Lower leg skin (tissue), 4 donors: ENCODE measurements at regions not wholly inside any gene's neighbourhood (a gene's known extent, or its start where the extent isn't known, plus 50 kb on each side); places are given as distances from the start of the nearest gene placed in this dataset.
"Not testable (repeated sequence)": the region's sequence is repeated elsewhere in the genome, so short reads cannot be mapped to it uniquely, and the experiment has no call there.

Experiments
- DNase-seq, 2 donors: peaks; one replicate each; pipeline ENCODE4 v3.0.0-alpha.2; 2019; ENCODE audit warnings: low spot score in 2 of 2
- H3K4me3 ChIP-seq: fragments of 200-600 bp; sonication (generic); 2 replicates; pipeline ENCODE4 v1.5.1; 2017; ENCODE audit warnings: mild to moderate bottlenecking, low read depth; ENCODE audit not compliant: poor library complexity, severe bottlenecking
- POLR2A ChIP-seq, 2 donors: fragments of 450-650 bp; IDR thresholded peaks; one replicate each; pipeline ENCODE4 v1.6.1; 2016 to 2017; ENCODE audit warnings: antibody characterized with exemption in 2 of 2, mild to moderate bottlenecking in 1 of 2, moderate library complexity in 1 of 2
- WGBS, 2 donors: methylation state at CpG; one replicate each; pipeline ENCODE4 v1.1.5; 2018; 5-methylcytosine and 5-hydroxymethylcytosine counted together
- intact Hi-C: fragments of 100-400 bp; cut with DNase I; formaldehyde crosslinking; loops from one replicate; pipeline ENCODE4 v1.15.0; 2023; ENCODE audit warnings: low total_unique reads
- TF ChIP-seq, protein P1 (sequence below), 3 donors: fragments of 450-650 bp; IDR thresholded peaks; one replicate each; pipeline ENCODE4 v1.5.1; 2016; ENCODE audit warnings: antibody characterized with exemption in 3 of 3, mild to moderate bottlenecking in 3 of 3, moderate library complexity in 2 of 3

DNA sequence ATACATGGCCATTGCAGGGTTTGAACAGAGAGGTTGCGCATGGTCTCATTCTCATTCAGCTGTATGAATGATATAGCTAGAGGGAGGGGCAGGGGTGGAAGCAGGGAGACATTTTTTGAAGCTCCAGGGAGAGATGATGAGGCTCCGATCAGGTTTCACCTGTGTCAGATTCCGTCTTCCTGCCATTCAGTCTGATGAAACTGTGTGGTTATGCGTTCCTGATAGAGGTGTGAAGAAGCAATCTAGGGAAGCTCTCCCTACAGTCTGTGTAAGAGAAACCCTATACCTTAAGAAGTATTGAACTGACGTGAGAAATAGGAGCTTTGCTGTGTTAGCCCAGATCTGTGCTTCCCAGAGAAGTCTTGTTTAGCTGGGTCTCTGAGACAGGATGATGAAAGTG lies 171.9 kb upstream of the NDN start:
- WGBS, 2 donors: 77 to 80% methylated on average over 5 of the region's 5 CpGs

DNA sequence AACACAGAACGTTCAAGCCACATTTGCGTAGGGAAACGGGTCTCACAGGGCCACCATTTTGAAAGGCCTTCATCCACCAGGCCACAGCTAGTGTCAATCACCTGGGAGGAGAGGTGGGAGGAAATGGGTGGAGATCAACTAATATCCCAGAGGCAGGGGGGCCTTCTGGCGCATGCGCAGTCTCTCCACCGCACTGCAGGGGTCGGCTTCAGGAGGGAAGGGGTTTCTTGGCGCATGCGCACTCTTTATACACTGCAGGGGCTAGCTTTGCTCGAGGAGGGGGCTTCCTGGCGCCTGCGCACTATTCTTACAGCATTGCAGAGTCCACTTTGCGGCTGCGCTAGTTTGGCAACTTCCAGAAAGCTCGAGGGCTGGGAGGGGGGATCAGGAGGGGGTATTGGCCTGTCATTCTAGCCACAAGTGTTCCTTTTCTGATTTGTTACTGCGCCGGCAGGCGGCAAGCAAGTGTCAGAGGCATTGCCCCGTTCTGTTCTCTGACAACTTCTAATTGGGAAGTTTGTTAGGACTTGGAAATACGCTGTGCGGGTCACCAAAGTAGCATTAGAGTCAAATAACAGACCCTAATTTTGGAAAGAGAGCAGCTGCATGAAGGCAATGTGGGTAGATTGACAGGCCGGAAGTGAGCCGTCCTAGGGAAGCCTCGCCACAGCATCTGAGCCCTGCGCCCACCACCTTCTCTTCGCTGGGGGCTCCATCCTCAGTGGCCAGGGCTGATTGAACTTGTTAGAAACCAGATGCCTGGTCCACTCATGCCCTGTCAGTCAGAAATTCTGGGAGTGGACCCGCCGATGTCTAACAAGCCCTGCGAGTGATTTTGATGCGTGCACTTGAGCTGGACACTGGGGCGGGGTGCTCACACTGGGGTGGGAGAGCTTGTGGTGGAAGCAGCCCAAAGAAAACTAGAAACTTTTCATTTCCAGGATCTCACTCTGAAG lies 173.5 kb upstream of the NDN start:
- no peak for DNase-seq
- WGBS, 2 donors: 51 to 65% methylated on average over 29 to 31 of the region's 31 CpGs
- no peak overlapping the region for H3K4me3 ChIP-seq
- intact Hi-C loops: loop anchor here (2.0 kb wide), 1 partner anchor 46 kb away; no protein-coding TSS in a partner anchor
- TF ChIP-seq, protein P1, sequence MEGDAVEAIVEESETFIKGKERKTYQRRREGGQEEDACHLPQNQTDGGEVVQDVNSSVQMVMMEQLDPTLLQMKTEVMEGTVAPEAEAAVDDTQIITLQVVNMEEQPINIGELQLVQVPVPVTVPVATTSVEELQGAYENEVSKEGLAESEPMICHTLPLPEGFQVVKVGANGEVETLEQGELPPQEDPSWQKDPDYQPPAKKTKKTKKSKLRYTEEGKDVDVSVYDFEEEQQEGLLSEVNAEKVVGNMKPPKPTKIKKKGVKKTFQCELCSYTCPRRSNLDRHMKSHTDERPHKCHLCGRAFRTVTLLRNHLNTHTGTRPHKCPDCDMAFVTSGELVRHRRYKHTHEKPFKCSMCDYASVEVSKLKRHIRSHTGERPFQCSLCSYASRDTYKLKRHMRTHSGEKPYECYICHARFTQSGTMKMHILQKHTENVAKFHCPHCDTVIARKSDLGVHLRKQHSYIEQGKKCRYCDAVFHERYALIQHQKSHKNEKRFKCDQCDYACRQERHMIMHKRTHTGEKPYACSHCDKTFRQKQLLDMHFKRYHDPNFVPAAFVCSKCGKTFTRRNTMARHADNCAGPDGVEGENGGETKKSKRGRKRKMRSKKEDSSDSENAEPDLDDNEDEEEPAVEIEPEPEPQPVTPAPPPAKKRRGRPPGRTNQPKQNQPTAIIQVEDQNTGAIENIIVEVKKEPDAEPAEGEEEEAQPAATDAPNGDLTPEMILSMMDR (IDR thresholded peaks at IDR 0.05): no peak
- TF ChIP-seq POLR2A (IDR thresholded peaks at IDR 0.05): no peak

More for the DNA sequence above, 171.9 kb upstream of the NDN start:
- intact Hi-C loops: no loop called here
- TF ChIP-seq POLR2A (IDR thresholded peaks at IDR 0.05): no peak
- TF ChIP-seq, protein P1 (IDR thresholded peaks at IDR 0.05): no peak
- no peak for DNase-seq
- no peak overlapping the region for H3K4me3 ChIP-seq

DNA sequence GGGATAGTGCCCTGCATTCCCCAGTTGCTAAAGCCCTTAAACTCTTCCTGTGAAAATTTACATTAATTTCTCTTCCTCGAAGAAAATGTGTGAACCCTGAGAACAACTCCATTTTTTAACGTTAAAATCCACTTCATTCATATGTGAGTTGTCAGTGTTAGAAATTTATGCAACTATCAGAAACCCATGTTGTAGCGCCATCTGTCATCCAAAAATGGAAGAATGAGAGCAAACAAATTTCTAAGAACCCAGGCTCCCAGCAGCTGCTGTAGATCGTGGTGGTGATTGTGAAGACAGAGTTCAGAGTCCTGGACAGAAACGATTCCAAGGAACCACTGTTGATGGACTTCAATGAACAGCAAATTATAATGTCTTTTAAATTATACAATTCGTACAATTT lies 179.7 kb upstream of the NDN start:
- H3K4me3 ChIP-seq: no peak overlapping the region
- DNase-seq: no peak
- intact Hi-C loops: no loop called here
- TF ChIP-seq POLR2A (IDR thresholded peaks at IDR 0.05): no peak
- TF ChIP-seq, protein P1 (IDR thresholded peaks at IDR 0.05): no peak
- 37 to 41% methylated on average over 6 of the region's 6 CpGs for WGBS, 2 donors

DNA sequence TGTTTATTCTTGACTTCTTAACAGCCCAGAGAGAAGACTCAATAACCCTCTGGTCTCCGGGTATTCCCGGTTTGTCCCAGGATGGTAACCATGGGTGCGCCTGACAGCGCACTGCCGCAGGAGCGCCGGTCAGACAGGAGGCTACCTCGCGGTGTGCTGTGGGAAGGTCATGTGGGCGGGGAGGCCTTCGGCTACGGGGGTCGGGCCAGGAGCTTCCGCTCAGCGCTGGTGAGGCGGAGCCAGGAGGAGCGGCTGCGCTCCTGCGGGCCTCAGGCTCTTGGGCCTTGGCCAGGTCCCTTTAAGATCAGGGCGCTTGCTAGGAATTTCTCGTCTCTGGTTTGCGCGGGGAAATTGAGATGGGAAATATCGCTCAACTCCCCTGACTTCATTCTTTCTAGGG lies 182.3 kb upstream of the NDN start:
- TF ChIP-seq POLR2A (IDR thresholded peaks at IDR 0.05): no peak
- TF ChIP-seq, protein P1 (IDR thresholded peaks at IDR 0.05): no peak
- WGBS, 2 donors: 29 to 32% methylated on average over 21 to 24 of the region's 24 CpGs
- no peak overlapping the region for H3K4me3 ChIP-seq
- intact Hi-C loops: no loop called here
- DNase-seq: no peak

DNA sequence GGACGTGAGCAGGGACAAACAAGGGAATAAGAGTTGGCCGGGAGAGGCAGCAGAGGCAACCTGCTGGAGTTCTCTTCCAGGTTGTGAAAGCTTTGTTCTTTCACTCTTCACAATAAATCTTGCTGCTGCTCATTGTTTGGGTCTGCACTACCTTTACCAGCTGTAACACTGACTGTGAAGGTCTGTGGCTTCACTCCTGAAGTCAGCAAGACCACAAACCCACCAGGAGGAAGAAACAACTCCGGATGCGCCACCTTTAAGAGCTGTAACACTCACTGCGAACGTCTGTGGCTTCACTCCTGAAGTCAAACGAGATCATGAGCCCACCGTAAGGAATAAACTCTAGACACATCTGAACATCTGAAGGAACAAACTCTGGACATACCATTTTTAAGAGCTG lies 186.5 kb upstream of the NDN start:
- intact Hi-C loops: not testable (repeated sequence)
- 82 to 83% methylated on average over 8 of the region's 8 CpGs for WGBS, 2 donors

DNA sequence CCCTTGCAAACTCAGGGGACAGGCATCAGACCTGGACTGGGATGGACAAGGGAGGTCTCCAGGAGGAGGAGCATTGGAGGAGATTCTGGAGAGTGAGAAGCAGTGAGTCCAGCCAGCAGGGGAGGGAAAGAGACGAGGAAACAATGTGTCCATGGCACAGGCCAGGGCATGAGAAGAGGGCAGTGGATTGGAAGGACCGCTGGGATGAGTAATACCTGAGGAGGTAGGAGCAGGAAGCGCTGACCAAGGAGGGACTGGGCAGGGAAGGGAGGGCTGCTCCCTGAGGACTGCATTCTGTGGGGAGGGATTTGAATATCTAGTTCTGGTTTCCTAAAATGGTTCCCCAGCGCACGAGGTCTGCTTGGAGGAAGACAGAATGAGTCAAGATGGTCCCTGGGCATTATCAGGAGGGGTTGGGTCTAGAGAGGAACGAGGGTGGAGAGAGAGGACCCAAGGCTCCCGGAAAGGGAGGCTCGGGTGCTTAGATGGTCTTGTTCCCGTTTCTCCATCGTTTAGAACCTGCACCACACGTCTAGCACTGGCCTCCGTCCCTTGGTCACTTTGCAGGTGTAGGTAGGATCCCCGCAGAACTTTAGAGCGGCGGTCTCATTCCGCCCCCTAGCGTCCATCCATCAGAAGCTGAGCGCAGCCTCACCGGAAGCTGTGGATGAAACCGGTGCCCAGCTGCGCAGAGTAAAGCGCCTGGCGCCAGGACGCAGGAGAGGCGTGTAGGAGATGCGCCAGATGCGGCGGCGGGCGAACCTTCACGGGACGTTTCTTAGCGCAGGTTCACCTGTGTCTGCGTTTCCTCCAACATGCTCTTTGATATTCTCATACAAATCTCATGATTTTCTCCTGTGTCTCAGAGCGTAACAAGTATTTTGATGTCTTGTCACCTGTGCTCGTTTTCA lies 190.7 kb upstream of the NDN start:
- intact Hi-C loops: no loop called here
- TF ChIP-seq POLR2A (IDR thresholded peaks at IDR 0.05): no peak
- TF ChIP-seq, protein P1 (IDR thresholded peaks at IDR 0.05): no peak
- no peak overlapping the region for H3K4me3 ChIP-seq
- WGBS, 2 donors: 28 to 29% methylated on average over 36 of the region's 36 CpGs
- no peak for DNase-seq

More for the DNA sequence above, 186.5 kb upstream of the NDN start:
- not testable (repeated sequence) for DNase-seq, H3K4me3 ChIP-seq
